ENCODE measurements at regions not wholly inside any gene's neighbourhood (a gene's known extent, or its start where the extent isn't known, plus 50 kb on each side); places are given as distances from the start of the nearest gene placed in this dataset.

- no peak overlapping the region for H4K5ac ChIP-seq (ENCODE audit: insufficient read length, low read depth, low read length)
- ChIA-PET CTCF (ENCODE audit: partially characterized antibody) (interaction anchor here (0.9 to 1.5 kb wide), 5 partner anchors 18 to 89 kb away, joined by 3 to 4 read pairs (median 3); no protein-coding TSS in a partner anchor), POLR2A (ENCODE audit: partially characterized antibody) (no interaction called here)
- H2AFZ ChIP-seq (ENCODE audit: low read length): no peak overlapping the region
- H2BK15ac ChIP-seq (ENCODE audit: low read length): no peak overlapping the region
- no peaks in the 10 kb centered on the region for H3K9me3 ChIP-seq (ENCODE audit: insufficient read depth in 2 of 2, low read depth in 1 of 2, low read length in 1 of 2)
- no peaks in the 10 kb centered on the region for H4K20me1 ChIP-seq (replicated peaks in 1 of 2; ENCODE audit: control insufficient read depth in 1 of 2, insufficient read depth in 2 of 2, low read length in 2 of 2)
- H2AK5ac ChIP-seq (ENCODE audit: low read depth, low read length): no peak overlapping the region
- DNase-seq (ENCODE audit: low read depth in 1 of 2, low spot score in 2 of 2) (no peak), FAIRE-seq (no peak)
- no peaks in the 10 kb centered on the region for H3K79me2 ChIP-seq (ENCODE audit: control insufficient read depth in 1 of 2, insufficient read depth in 2 of 2, low read length in 2 of 2)
- H4K91ac ChIP-seq (replicated peaks; ENCODE audit: insufficient read length, low read length): no peak overlapping the region
- no peak overlapping the region for H2BK20ac ChIP-seq (ENCODE audit: low read length)
- no peak overlapping the region for H3K4ac ChIP-seq (replicated peaks; ENCODE audit: insufficient read length, low read depth, low read length)
- H3K4me1 ChIP-seq (replicated peaks in 1 of 4; ENCODE audit: control insufficient read depth in 3 of 4, insufficient read depth in 4 of 4, low read length in 3 of 4): no peaks in the 10 kb centered on the region; a peak in 1 of 7 replicates
- H3K79me1 ChIP-seq (ENCODE audit: low read depth, low read length): no peaks in the 10 kb centered on the region
- no peak overlapping the region for H3K9ac ChIP-seq (replicated peaks in 1 of 4; ENCODE audit: extremely low read depth in 1 of 4, low read depth in 3 of 4, low read length in 3 of 4)
- no peak overlapping the region for H3K23ac ChIP-seq (ENCODE audit: insufficient read length)
- no peak overlapping the region for H2BK5ac ChIP-seq (ENCODE audit: low read depth, low read length)
- H3K56ac ChIP-seq (replicated peaks; ENCODE audit: insufficient read length, low read depth, low read length): no peak overlapping the region
- no peak overlapping the region for H3K4me3 ChIP-seq (ENCODE audit: extremely low read depth in 1 of 4, insufficient read depth in 2 of 4, low read depth in 3 of 4, low read length in 4 of 4)
- H3K36me3 ChIP-seq (ENCODE audit: control insufficient read depth in 2 of 4, insufficient read depth in 4 of 4, low read length in 3 of 4): no peaks in the 10 kb centered on the region
- H3K14ac ChIP-seq (ENCODE audit: insufficient read length): no peak overlapping the region
- TF ChIP-seq POLR2AphosphoS5 (IDR thresholded peaks at IDR 0.05; ENCODE audit: low read depth, low read length): no peak
- TF ChIP-seq SIX5 (IDR thresholded peaks at IDR 0.05; ENCODE audit: low read depth, low read length): no peak
- TF ChIP-seq POLR2A (IDR thresholded peaks at IDR 0.05; ENCODE audit: control extremely low read depth in 1 of 2, low read depth in 2 of 2, low read length in 2 of 2): no peak
- no peak for TF ChIP-seq MAX (IDR thresholded peaks at IDR 0.05)
- no peak for TF ChIP-seq NRF1 (IDR thresholded peaks at IDR 0.05; ENCODE audit: low read depth, low read length)
- H3K27me3 ChIP-seq (replicated peaks in 1 of 4; ENCODE audit: control insufficient read depth in 3 of 4, extremely low read depth in 1 of 4, insufficient read depth in 3 of 4, low read length in 3 of 4): no peaks in the 10 kb centered on the region
- no peak overlapping the region for H3K27ac ChIP-seq (ENCODE audit: low read depth, low read length)
- no peak overlapping the region for H3K4me2 ChIP-seq (ENCODE audit: insufficient read depth in 1 of 2, low read depth in 2 of 2, low read length in 2 of 2)
- H2BK12ac ChIP-seq (ENCODE audit: low read depth, low read length): no peak overlapping the region
- no peak overlapping the region for H2BK120ac ChIP-seq (replicated peaks; ENCODE audit: low read depth, low read length)
- no peak overlapping the region for H3K18ac ChIP-seq (ENCODE audit: extremely low read depth, low read length)
- no peaks in the 10 kb centered on the region for H3K23me2 ChIP-seq (ENCODE audit: low read depth, low read length)
- WGBS, 2 experiments (ENCODE audit: extremely low coverage in 1 of 2, insufficient coverage in 1 of 2, insufficient read length in 1 of 2, insufficient replicate concordance in 2 of 2, low coverage in 1 of 2, low lambda C conversion rate in 2 of 2, missing lambda C conversion rate in 1 of 2): 82% methylated on average over 11 of the region's 12 CpGs; no CpG with 5 or more reads in 1 of the 2 experiments
- no peak overlapping the region for H4K8ac ChIP-seq (ENCODE audit: extremely low read depth, insufficient read depth, low read length)
These were observed 94.1 kb downstream of the HMX1 start for GRCh38 chr4:8777320-8778196.

Data from H1 (cell line).